ENCODE measurements at regions not wholly inside any gene's neighbourhood (a gene's known extent, or its start where the extent isn't known, plus 50 kb on each side); places are given as distances from the start of the nearest gene placed in this dataset.

DNA sequence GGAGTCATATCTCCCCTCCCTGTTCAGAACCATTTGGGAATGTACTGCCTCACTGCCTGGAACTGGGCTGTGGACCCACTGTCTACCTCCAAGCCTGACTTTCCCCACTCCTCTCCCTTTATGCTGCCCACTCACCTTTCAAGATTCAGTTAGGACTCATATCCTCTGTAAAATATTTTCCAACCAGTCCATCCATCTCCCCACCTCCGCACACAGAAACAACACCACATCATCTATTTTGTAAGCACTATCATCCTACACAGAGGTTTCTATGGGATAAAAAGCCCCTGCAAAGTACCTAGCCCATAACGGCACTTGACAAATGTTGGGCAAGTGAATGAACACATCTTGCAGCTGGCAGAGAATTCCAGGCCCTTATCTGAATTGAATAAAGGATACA, 250.8 kb downstream of the ANAPC1 start:
- CTCF ChIA-PET, result interaction anchor here (1.4 kb wide), 1 partner anchor 7 kb away, joined by 3 read pairs; no protein-coding TSS in a partner anchor
- Mint-ChIP-seq H3K4me1 (no peaks in the 10 kb centered on the region), H3K4me3 (no peak overlapping the region), H3K27me3 (peaks cover 3% of the 10 kb centered on the region), H3K27ac (no peak overlapping the region), H3K9me3 (ENCODE audit: insufficient read depth) (peaks cover 10% of the 10 kb centered on the region)
- no CpG with 5 or more reads among the region's 2 CpGs for WGBS (ENCODE audit: insufficient coverage)
- Histone ChIP-seq H3K27ac (ENCODE audit: low read length in 2 of 2) (no peak overlapping the region), H3K9ac (ENCODE audit: low read length) (no peak overlapping the region), H4K20me1 (ENCODE audit: control insufficient read depth, insufficient read depth, low read length, poor library complexity, severe bottlenecking) (no peaks in the 10 kb centered on the region), H3K79me2 (ENCODE audit: control insufficient read depth, insufficient read depth, low read length) (no peaks in the 10 kb centered on the region), H3K27me3 (replicated peaks in 1 of 4; ENCODE audit: control extremely low read depth in 1 of 4, control insufficient read depth in 3 of 4, insufficient read depth in 4 of 4, low read length in 3 of 4) (peaks cover 0 to 2% (median 0%) of the 10 kb centered on the region in 4 experiments), H3K4me3 (ENCODE audit: control extremely low read depth in 1 of 5, extremely low read depth in 1 of 5, insufficient read depth in 1 of 5, low read depth in 2 of 5, low read length in 4 of 5) (no peak overlapping the region), H3K4me2 (replicated peaks; ENCODE audit: low read depth, low read length, poor library complexity, severe bottlenecking) (no peak overlapping the region), H3K9me3 (ENCODE audit: control extremely low read depth in 1 of 3, control insufficient read depth in 2 of 3, insufficient read depth in 1 of 3, low read length in 2 of 3) (peaks cover 0 to 13% (median 8%) of the 10 kb centered on the region in 3 donors), H3K36me3 (replicated peaks in 1 of 2; ENCODE audit: control extremely low read depth in 1 of 2, control insufficient read depth in 1 of 2, extremely low read depth in 1 of 2, insufficient read depth in 2 of 2, low read length in 1 of 2) (no peaks in the 10 kb centered on the region), H2AFZ (ENCODE audit: insufficient read depth, low read depth, low read length, poor library complexity, severe bottlenecking) (no peak overlapping the region), H3K4me1 (ENCODE audit: control insufficient read depth in 2 of 2, insufficient read depth in 2 of 2, low read length in 2 of 2) (no peaks in the 10 kb centered on the region)
- TF ChIP-seq, protein P1, sequence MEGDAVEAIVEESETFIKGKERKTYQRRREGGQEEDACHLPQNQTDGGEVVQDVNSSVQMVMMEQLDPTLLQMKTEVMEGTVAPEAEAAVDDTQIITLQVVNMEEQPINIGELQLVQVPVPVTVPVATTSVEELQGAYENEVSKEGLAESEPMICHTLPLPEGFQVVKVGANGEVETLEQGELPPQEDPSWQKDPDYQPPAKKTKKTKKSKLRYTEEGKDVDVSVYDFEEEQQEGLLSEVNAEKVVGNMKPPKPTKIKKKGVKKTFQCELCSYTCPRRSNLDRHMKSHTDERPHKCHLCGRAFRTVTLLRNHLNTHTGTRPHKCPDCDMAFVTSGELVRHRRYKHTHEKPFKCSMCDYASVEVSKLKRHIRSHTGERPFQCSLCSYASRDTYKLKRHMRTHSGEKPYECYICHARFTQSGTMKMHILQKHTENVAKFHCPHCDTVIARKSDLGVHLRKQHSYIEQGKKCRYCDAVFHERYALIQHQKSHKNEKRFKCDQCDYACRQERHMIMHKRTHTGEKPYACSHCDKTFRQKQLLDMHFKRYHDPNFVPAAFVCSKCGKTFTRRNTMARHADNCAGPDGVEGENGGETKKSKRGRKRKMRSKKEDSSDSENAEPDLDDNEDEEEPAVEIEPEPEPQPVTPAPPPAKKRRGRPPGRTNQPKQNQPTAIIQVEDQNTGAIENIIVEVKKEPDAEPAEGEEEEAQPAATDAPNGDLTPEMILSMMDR (IDR thresholded peaks at IDR 0.05), result no peak
- DNase-seq (no peak), ATAC-seq (ENCODE audit: low read depth) (no peak)
- POLR2A ChIA-PET, result no interaction called here
- intact Hi-C loops (cut with micrococcal nuclease), result no loop called here

DNA sequence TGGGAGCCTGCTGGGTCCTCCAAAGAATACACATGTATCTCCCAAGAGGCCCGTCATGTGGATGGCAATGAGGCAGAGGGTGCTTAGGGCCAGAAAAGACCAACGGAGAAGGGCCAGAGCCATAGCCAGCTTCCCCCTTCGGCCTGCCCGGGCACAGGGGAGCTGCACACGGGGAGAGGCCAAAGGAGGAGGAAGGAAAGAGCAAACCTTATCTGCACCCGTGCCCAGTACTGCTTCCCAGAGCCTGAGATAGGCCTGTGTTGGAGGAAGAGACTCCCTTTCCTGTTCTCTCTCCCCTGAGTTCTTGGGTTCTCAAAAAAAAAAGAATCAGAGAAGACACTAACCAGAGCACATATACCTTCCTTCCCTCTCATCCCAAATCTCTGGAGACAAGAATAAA, 250.3 kb downstream of the ANAPC1 start:
- H3K9ac ChIP-seq (ENCODE audit: low read length), result no peak overlapping the region
- H3K4me1 ChIP-seq (ENCODE audit: control insufficient read depth in 2 of 2, insufficient read depth in 2 of 2, low read length in 2 of 2), result no peaks in the 10 kb centered on the region
- H3K27me3 ChIP-seq (replicated peaks in 1 of 4; ENCODE audit: control extremely low read depth in 1 of 4, control insufficient read depth in 3 of 4, insufficient read depth in 4 of 4, low read length in 3 of 4), result peaks cover 0 to 2% (median 0%) of the 10 kb centered on the region in 4 experiments
- H3K79me2 ChIP-seq (ENCODE audit: control insufficient read depth, insufficient read depth, low read length), result no peaks in the 10 kb centered on the region
- Mint-ChIP-seq H3K9me3 (ENCODE audit: insufficient read depth) (peaks cover 7% of the 10 kb centered on the region), H3K4me1 (no peaks in the 10 kb centered on the region), H3K4me3 (no peak overlapping the region), H3K27me3 (peaks cover 3% of the 10 kb centered on the region), H3K27ac (no peak overlapping the region)
- intact Hi-C loops (cut with micrococcal nuclease), result no loop called here
- H4K20me1 ChIP-seq (ENCODE audit: control insufficient read depth, insufficient read depth, low read length, poor library complexity, severe bottlenecking), result no peaks in the 10 kb centered on the region
- WGBS (ENCODE audit: insufficient coverage), result 83% methylated on average over 2 of the region's 6 CpGs
- ATAC-seq (ENCODE audit: low read depth) (no peak), DNase-seq (no peak)
- POLR2A ChIA-PET, result no interaction called here
- peaks cover 0 to 13% (median 6%) of the 10 kb centered on the region in 3 donors for H3K9me3 ChIP-seq (ENCODE audit: control extremely low read depth in 1 of 3, control insufficient read depth in 2 of 3, insufficient read depth in 1 of 3, low read length in 2 of 3)
- H3K4me3 ChIP-seq (ENCODE audit: control extremely low read depth in 1 of 5, extremely low read depth in 1 of 5, insufficient read depth in 1 of 5, low read depth in 2 of 5, low read length in 4 of 5), result no peak overlapping the region
- no peak overlapping the region for H3K4me2 ChIP-seq (replicated peaks; ENCODE audit: low read depth, low read length, poor library complexity, severe bottlenecking)
- no peak overlapping the region for H2AFZ ChIP-seq (ENCODE audit: insufficient read depth, low read depth, low read length, poor library complexity, severe bottlenecking)
- no peaks in the 10 kb centered on the region for H3K36me3 ChIP-seq (replicated peaks in 1 of 2; ENCODE audit: control extremely low read depth in 1 of 2, control insufficient read depth in 1 of 2, extremely low read depth in 1 of 2, insufficient read depth in 2 of 2, low read length in 1 of 2)
- CTCF ChIA-PET, result no interaction called here
- TF ChIP-seq, protein P1 (IDR thresholded peaks at IDR 0.05), result no peak
- TF ChIP-seq EZH2 (IDR thresholded peaks at IDR 0.05; ENCODE audit: borderline replicate concordance, insufficient read depth, low read depth, low read length, poor library complexity, severe bottlenecking), result no peak
- H3K27ac ChIP-seq (ENCODE audit: low read length in 2 of 2), result no peak overlapping the region
